BLaER1 treated with 17β-estradiol and CSF1 and Interleukin-3, amounts not matched to agents 10 nM and 100 nM (cell line): ENCODE measurements at regions not wholly inside any gene's neighbourhood (a gene's known extent, or its start where the extent isn't known, plus 50 kb on each side); places are given as distances from the start of the nearest gene placed in this dataset.
A peak's percentile ranks its signal among the peaks of the same experiment; 100 is the strongest.
"Not testable (repeated sequence)": the region's sequence is repeated elsewhere in the genome, so short reads cannot be mapped to it uniquely, and the experiment has no call there.

ENCODE experiments used
- H3K27ac ChIP-seq, 11 experiments: shearing (Covaris generic); formaldehyde crosslinking; 2 replicates each; pipeline ENCODE4 v1.8.1; 2022
- H3K27me3 ChIP-seq, 11 experiments: shearing (Covaris generic); formaldehyde crosslinking; 2 replicates each; pipeline ENCODE4 v1.8.1; 2022
- H3K36me3 ChIP-seq, 11 experiments: shearing (Covaris generic); formaldehyde crosslinking; 2 replicates each; pipeline ENCODE4 v1.8.1; 2022
- H3K4me1 ChIP-seq, 10 experiments: shearing (Covaris generic); formaldehyde crosslinking; 2 replicates each; pipeline ENCODE4 v1.8.1; 2022
- H3K4me2 ChIP-seq, 11 experiments: shearing (Covaris generic); formaldehyde crosslinking; 2 replicates each; pipeline ENCODE4 v1.8.1; 2022
- H3K4me3 ChIP-seq, 10 experiments: shearing (Covaris generic); formaldehyde crosslinking; 2 replicates each; pipeline ENCODE4 v1.8.1; 2022
- H3K9ac ChIP-seq, 11 experiments: shearing (Covaris generic); formaldehyde crosslinking; 2 replicates each; pipeline ENCODE4 v1.8.1; 2022
- H3K9me3 ChIP-seq, 11 experiments: shearing (Covaris generic); formaldehyde crosslinking; replicated peaks in 1 of 11; 2 replicates each; pipeline ENCODE4 v1.8.1; 2022
- H4K20me1 ChIP-seq, 11 experiments: shearing (Covaris generic); formaldehyde crosslinking; 2 replicates each; pipeline ENCODE4 v1.8.1; 2022
- Cebpa-rat ChIP-seq, 11 experiments: shearing (Covaris generic); IDR thresholded peaks; 2 replicates each; pipeline ENCODE4 v1.8.1; 2022

GRCh38 chr3:159260049-159260662 lies 458.3 kb downstream of the MFSD1 start:
- Histone ChIP-seq H3K27me3 (no peaks in the 10 kb centered on the region), H4K20me1 (no peaks in the 10 kb centered on the region), H3K9ac (no peak overlapping the region), H3K4me2 (no peak overlapping the region), H3K36me3 (no peaks in the 10 kb centered on the region), H3K27ac (no peak overlapping the region), H3K9me3 (no peaks in the 10 kb centered on the region), H3K4me3 (no peak overlapping the region), H3K4me1 (peaks cover 0 to 4% (median 0%) of the 10 kb centered on the region in 10 experiments; a peak in 1 of 20 replicates)
- TF ChIP-seq Cebpa-rat (IDR thresholded peaks at IDR 0.05): no peak

GRCh38 chr3:159261333-159261732 lies 459.5 kb downstream of the MFSD1 start:
- H4K20me1 ChIP-seq, H3K36me3 ChIP-seq, H3K9ac ChIP-seq, H3K4me2 ChIP-seq, H3K9me3 ChIP-seq, H3K4me1 ChIP-seq, H3K27me3 ChIP-seq, H3K4me3 ChIP-seq, H3K27ac ChIP-seq: not testable (repeated sequence)

GRCh38 chr3:159263750-159264553 lies 462.1 kb downstream of the MFSD1 start:
- H3K4me1 ChIP-seq: peaks cover 0 to under 1% (median 0%) of the 10 kb centered on the region in 10 experiments; a peak in 1 of 20 replicates
- no peaks in the 10 kb centered on the region for H3K27me3 ChIP-seq
- no peaks in the 10 kb centered on the region for H4K20me1 ChIP-seq
- 0 out of 22 replicates have a peak overlapping the region, but pooled peaks of 1 of the 11 experiments have one; percentile 21 for H3K9ac ChIP-seq
- H3K4me3 ChIP-seq: no peak overlapping the region
- H3K36me3 ChIP-seq: no peaks in the 10 kb centered on the region
- TF ChIP-seq Cebpa-rat (IDR thresholded peaks at IDR 0.05): no peak
- H3K4me2 ChIP-seq: no peak overlapping the region
- no peak overlapping the region for H3K27ac ChIP-seq
- H3K9me3 ChIP-seq: no peaks in the 10 kb centered on the region

- H3K4me3 ChIP-seq: no peak overlapping the region
- no peaks in the 10 kb centered on the region for H3K27me3 ChIP-seq
- no peaks in the 10 kb centered on the region for H4K20me1 ChIP-seq
- no peak overlapping the region for H3K4me2 ChIP-seq
- H3K36me3 ChIP-seq: no peaks in the 10 kb centered on the region
- no peaks in the 10 kb centered on the region for H3K4me1 ChIP-seq
- TF ChIP-seq Cebpa-rat (IDR thresholded peaks at IDR 0.05): no peak
- no peak overlapping the region for H3K27ac ChIP-seq
- no peaks in the 10 kb centered on the region for H3K9me3 ChIP-seq
- no peak overlapping the region for H3K9ac ChIP-seq
These were observed 463.9 kb downstream of the MFSD1 start for GRCh38 chr3:159265705-159266104.

GRCh38 chr3:159266779-159267178 lies 464.9 kb downstream of the MFSD1 start:
- Histone ChIP-seq H3K4me3 (no peak overlapping the region), H3K36me3 (no peaks in the 10 kb centered on the region), H3K27ac (no peak overlapping the region), H3K4me2 (no peak overlapping the region), H3K4me1 (no peaks in the 10 kb centered on the region), H4K20me1 (no peaks in the 10 kb centered on the region), H3K9me3 (no peaks in the 10 kb centered on the region), H3K9ac (no peak overlapping the region), H3K27me3 (no peaks in the 10 kb centered on the region)
- no peak for TF ChIP-seq Cebpa-rat (IDR thresholded peaks at IDR 0.05)

- no peak overlapping the region for H3K27ac ChIP-seq
- H3K36me3 ChIP-seq: no peaks in the 10 kb centered on the region
- no peak for TF ChIP-seq Cebpa-rat (IDR thresholded peaks at IDR 0.05)
- peaks cover 0 to 10% (median 0%) of the 10 kb centered on the region in 11 experiments; a peak in 2 of 22 replicates for H4K20me1 ChIP-seq
- H3K4me2 ChIP-seq: no peak overlapping the region
- no peak overlapping the region for H3K9ac ChIP-seq
- no peaks in the 10 kb centered on the region for H3K27me3 ChIP-seq
- no peaks in the 10 kb centered on the region for H3K9me3 ChIP-seq
- no peak overlapping the region for H3K4me3 ChIP-seq
- no peaks in the 10 kb centered on the region for H3K4me1 ChIP-seq
These were observed 470.1 kb downstream of the MFSD1 start for GRCh38 chr3:159271799-159272512.

GRCh38 chr3:159273070-159273469 lies 471.2 kb downstream of the MFSD1 start:
- Histone ChIP-seq H4K20me1 (peaks cover 0 to 10% (median 0%) of the 10 kb centered on the region in 11 experiments; a peak in 2 of 22 replicates), H3K36me3 (no peaks in the 10 kb centered on the region), H3K4me3 (no peak overlapping the region), H3K27ac (no peak overlapping the region), H3K9me3 (no peaks in the 10 kb centered on the region), H3K27me3 (no peaks in the 10 kb centered on the region), H3K4me1 (no peaks in the 10 kb centered on the region), H3K4me2 (no peak overlapping the region), H3K9ac (no peak overlapping the region)
- TF ChIP-seq Cebpa-rat (IDR thresholded peaks at IDR 0.05): no peak

GRCh38 chr3:159273608-159274007 lies 471.8 kb downstream of the MFSD1 start:
- Histone ChIP-seq H3K36me3 (no peaks in the 10 kb centered on the region), H3K4me2 (no peak overlapping the region), H3K27ac (no peak overlapping the region), H3K4me1 (no peaks in the 10 kb centered on the region), H3K27me3 (no peaks in the 10 kb centered on the region), H3K9ac (no peak overlapping the region), H3K4me3 (no peak overlapping the region), H3K9me3 (no peaks in the 10 kb centered on the region), H4K20me1 (peaks cover 0 to 10% (median 0%) of the 10 kb centered on the region in 11 experiments; a peak in 2 of 22 replicates)
- TF ChIP-seq Cebpa-rat (IDR thresholded peaks at IDR 0.05): no peak

GRCh38 chr3:159275741-159276140 lies 473.9 kb downstream of the MFSD1 start:
- H3K27ac ChIP-seq: no peak overlapping the region
- no peaks in the 10 kb centered on the region for H3K27me3 ChIP-seq
- no peaks in the 10 kb centered on the region for H3K36me3 ChIP-seq
- peaks cover 0 to 10% (median 0%) of the 10 kb centered on the region in 11 experiments; a peak in 2 of 22 replicates for H4K20me1 ChIP-seq
- H3K9me3 ChIP-seq: no peaks in the 10 kb centered on the region
- no peak overlapping the region for H3K9ac ChIP-seq
- H3K4me2 ChIP-seq: no peak overlapping the region
- H3K4me1 ChIP-seq: no peaks in the 10 kb centered on the region
- no peak for TF ChIP-seq Cebpa-rat (IDR thresholded peaks at IDR 0.05)
- H3K4me3 ChIP-seq: no peak overlapping the region
